ENCODE measurements at regions not wholly inside any gene's neighbourhood (a gene's known extent, or its start where the extent isn't known, plus 50 kb on each side); places are given as distances from the start of the nearest gene placed in this dataset.

DNA sequence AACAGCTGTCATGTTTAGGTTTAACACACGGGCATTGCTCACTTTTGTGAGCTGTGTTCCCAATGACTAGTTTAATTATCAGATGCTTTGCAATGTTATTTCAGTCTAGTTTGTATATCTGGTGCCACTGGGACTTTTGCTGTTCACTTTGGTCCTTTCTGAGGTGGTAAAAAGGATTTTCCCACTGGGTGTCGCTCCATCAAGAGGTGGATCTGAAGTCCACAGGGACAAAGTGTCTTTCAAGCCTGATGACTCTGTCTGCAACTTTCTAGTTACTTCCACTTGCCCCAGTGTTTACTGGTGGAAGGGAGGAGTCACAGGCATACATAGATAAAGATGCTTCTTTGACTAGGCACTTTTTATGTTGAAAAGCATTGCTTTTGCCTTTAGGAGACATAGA is 242.2 kb downstream of the HGF start:
- TF ChIP-seq SP1 (IDR thresholded peaks at IDR 0.05) (no peak), FOXM1 (IDR thresholded peaks at IDR 0.05; ENCODE audit: borderline replicate concordance) (no peak), TARDBP (IDR thresholded peaks at IDR 0.05) (no peak), ARNT (IDR thresholded peaks at IDR 0.05) (no peak), BHLHE40 (IDR thresholded peaks at IDR 0.05; ENCODE audit: borderline replicate concordance) (no peak), NFRKB (IDR thresholded peaks at IDR 0.05) (no peak), ZNF384 (IDR thresholded peaks at IDR 0.05) (no peak), LEF1 (IDR thresholded peaks at IDR 0.05; ENCODE audit: borderline replicate concordance) (no peak), SUZ12 (IDR thresholded peaks at IDR 0.05) (no peak)

Measured in HEK293T (cell line).